ENCODE measurements at regions not wholly inside any gene's neighbourhood (a gene's known extent, or its start where the extent isn't known, plus 50 kb on each side); places are given as distances from the start of the nearest gene placed in this dataset.

GRCh38 chr1:198031086-198031485, 113.9 kb downstream of the LHX9 start:
- TF ChIP-seq, protein P1, sequence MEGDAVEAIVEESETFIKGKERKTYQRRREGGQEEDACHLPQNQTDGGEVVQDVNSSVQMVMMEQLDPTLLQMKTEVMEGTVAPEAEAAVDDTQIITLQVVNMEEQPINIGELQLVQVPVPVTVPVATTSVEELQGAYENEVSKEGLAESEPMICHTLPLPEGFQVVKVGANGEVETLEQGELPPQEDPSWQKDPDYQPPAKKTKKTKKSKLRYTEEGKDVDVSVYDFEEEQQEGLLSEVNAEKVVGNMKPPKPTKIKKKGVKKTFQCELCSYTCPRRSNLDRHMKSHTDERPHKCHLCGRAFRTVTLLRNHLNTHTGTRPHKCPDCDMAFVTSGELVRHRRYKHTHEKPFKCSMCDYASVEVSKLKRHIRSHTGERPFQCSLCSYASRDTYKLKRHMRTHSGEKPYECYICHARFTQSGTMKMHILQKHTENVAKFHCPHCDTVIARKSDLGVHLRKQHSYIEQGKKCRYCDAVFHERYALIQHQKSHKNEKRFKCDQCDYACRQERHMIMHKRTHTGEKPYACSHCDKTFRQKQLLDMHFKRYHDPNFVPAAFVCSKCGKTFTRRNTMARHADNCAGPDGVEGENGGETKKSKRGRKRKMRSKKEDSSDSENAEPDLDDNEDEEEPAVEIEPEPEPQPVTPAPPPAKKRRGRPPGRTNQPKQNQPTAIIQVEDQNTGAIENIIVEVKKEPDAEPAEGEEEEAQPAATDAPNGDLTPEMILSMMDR (conservative IDR thresholded peaks at IDR 0.05; ENCODE audit: low read length): no peak
- DNase-seq (ENCODE audit: low read depth): no peak
- H3K4me3 ChIP-seq (ENCODE audit: low read length): no peak overlapping the region

DNA sequence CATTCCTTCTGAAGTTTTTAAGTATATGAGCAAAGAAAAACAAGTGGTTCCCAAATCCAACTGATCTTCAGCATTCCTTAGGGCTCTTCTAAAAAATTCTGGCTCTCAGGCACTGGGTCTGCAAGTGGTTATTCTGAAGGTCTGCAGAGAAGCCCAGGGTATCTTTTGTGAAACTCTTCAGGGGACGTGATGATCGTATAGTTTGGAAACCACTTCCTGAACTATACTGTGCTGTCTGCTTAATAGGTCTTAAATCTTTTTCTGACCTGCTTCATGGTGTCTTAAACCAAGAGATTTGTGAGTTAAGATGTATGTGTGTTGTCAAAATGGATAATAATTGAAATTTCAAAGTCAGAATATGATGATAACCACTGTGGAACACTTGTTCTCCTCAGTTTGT, 115.5 kb downstream of the LHX9 start:
- no peak overlapping the region for H3K4me3 ChIP-seq (ENCODE audit: low read length)
- TF ChIP-seq, protein P1 (conservative IDR thresholded peaks at IDR 0.05; ENCODE audit: low read length): no peak
- DNase-seq (ENCODE audit: low read depth): no peak

- TF ChIP-seq, protein P1 (conservative IDR thresholded peaks at IDR 0.05; ENCODE audit: low read length): no peak
- H3K4me3 ChIP-seq (ENCODE audit: low read length): no peak overlapping the region
- no peak for DNase-seq (ENCODE audit: low read depth)
Measured at GRCh38 chr1:198040880-198041279, 115.9 kb upstream of the NEK7 start.

DNA sequence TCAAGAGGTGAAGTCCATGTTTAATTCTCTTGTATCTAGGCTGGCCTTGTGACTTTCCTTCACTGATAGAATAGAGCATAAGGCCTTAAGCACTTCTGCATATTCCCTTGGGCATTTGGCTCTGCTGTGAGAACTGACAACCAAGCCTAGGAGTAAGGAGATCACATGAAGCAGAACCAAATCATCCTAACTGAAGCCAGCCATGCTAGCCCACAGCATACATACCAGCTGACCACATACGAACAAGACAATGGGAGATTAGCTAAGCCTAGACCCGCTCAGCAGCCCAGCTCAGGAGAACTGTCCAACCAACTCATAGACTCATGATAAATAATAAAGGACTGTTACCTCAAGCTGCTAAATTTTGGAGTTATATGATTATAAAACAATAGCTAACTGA, 114.6 kb upstream of the NEK7 start:
- DNase-seq (ENCODE audit: low read depth): peak; percentile 49
- TF ChIP-seq, protein P1 (conservative IDR thresholded peaks at IDR 0.05; ENCODE audit: low read length): no peak
- H3K4me3 ChIP-seq (ENCODE audit: low read length): no peak overlapping the region

- no peak overlapping the region for H3K4me3 ChIP-seq (ENCODE audit: low read length)
- DNase-seq (ENCODE audit: low read depth): no peak
- TF ChIP-seq, protein P1 (conservative IDR thresholded peaks at IDR 0.05; ENCODE audit: low read length): no peak
Measured at GRCh38 chr1:198047913-198048312, 108.9 kb upstream of the NEK7 start.

DNA sequence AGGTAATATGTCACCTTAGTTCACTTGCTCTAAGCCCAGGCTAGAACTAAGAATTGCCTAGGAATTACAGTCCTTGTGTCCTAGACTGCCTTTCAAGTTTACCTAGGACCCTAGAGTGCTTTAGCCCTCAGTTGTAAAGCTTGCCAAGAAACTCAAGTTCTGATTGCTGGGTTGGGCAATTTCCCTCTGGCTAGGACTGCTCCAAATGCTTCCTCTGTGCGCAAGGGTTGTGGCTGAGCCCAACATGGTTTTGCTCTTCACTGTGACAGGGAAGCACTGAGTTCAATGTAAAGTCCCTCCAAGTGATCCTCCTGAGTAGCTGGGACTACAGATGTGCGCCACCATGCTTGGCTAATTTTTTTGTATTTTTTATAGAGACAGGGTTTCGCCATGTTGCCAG, 102.3 kb upstream of the NEK7 start:
- TF ChIP-seq, protein P1 (conservative IDR thresholded peaks at IDR 0.05; ENCODE audit: low read length): no peak
- no peak overlapping the region for H3K4me3 ChIP-seq (ENCODE audit: low read length)

GRCh38 chr1:198056255-198056654, 100.5 kb upstream of the NEK7 start:
- no peak overlapping the region for H3K4me3 ChIP-seq (ENCODE audit: low read length)
- TF ChIP-seq, protein P1 (conservative IDR thresholded peaks at IDR 0.05; ENCODE audit: low read length): peak; percentile 24; the same call in 1 of the 2 replicates
- no peak for DNase-seq (ENCODE audit: low read depth)

More for the DNA sequence above, 102.3 kb upstream of the NEK7 start:
- DNase-seq (ENCODE audit: low read depth): no peak
